ENCODE measurements at regions not wholly inside any gene's neighbourhood (a gene's known extent, or its start where the extent isn't known, plus 50 kb on each side); places are given as distances from the start of the nearest gene placed in this dataset.

DNA sequence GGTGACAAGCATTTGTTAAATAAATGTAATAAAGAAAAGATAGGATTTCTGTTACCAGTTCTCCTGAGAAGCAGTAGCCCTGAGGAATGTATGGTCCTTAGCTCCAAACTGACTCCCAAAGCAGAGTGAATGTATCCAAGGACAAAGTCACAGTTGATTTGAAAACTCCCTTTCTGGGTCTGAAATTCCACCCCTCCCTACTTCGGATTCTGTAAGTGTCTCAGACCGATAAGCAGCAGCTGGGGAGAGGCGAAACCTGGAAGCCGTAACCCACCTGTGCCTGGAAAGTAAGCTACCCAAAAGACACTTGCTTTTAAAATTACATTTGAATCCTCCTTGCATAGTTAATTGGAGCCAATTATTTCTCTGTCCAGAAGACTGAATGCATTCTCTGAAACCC is 122.9 kb upstream of the FRMD4A start:
- H4K20me1 ChIP-seq (ENCODE audit: insufficient read depth): no peaks in the 10 kb centered on the region
- H3K4me3 ChIP-seq (IDR thresholded peaks at IDR 0.05; ENCODE audit: insufficient read depth, low read depth, low read length): no peak overlapping the region
- no peaks in the 10 kb centered on the region for H3K27me3 ChIP-seq (ENCODE audit: insufficient read depth, low read depth)
- no peak overlapping the region for H3K9ac ChIP-seq
- no peak overlapping the region for H2AFZ ChIP-seq (ENCODE audit: low read depth)
- no peaks in the 10 kb centered on the region for H3K79me2 ChIP-seq (ENCODE audit: insufficient read depth, low read depth)
- no peak overlapping the region for H3K27ac ChIP-seq
- no peaks in the 10 kb centered on the region for H3K4me1 ChIP-seq (ENCODE audit: low read depth, poor library complexity, severe bottlenecking)
- no peaks in the 10 kb centered on the region for H3K36me3 ChIP-seq (ENCODE audit: insufficient read depth)
- H3K4me2 ChIP-seq: no peak overlapping the region
- TF ChIP-seq, protein P1, sequence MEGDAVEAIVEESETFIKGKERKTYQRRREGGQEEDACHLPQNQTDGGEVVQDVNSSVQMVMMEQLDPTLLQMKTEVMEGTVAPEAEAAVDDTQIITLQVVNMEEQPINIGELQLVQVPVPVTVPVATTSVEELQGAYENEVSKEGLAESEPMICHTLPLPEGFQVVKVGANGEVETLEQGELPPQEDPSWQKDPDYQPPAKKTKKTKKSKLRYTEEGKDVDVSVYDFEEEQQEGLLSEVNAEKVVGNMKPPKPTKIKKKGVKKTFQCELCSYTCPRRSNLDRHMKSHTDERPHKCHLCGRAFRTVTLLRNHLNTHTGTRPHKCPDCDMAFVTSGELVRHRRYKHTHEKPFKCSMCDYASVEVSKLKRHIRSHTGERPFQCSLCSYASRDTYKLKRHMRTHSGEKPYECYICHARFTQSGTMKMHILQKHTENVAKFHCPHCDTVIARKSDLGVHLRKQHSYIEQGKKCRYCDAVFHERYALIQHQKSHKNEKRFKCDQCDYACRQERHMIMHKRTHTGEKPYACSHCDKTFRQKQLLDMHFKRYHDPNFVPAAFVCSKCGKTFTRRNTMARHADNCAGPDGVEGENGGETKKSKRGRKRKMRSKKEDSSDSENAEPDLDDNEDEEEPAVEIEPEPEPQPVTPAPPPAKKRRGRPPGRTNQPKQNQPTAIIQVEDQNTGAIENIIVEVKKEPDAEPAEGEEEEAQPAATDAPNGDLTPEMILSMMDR (conservative IDR thresholded peaks at IDR 0.05; ENCODE audit: low read depth, low read length): no peak

DNA sequence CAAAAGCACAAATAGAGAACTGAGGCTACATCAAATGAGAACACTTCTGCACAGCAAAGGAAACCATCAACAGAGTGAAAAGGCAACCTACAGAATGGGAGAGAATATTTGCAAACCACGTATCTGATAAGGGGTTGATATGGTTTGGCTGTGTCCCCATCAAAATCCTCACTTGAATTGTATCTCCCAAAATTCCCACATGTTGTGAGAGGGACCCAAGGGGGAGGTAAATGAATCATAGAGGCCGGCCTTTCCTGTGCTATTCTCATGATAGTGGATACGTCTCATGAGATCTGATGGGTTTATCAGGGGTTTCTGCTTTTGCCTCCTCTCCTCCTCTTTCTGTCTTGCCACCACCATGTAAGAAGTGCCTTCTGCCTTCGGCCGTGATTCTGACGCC is 120.6 kb upstream of the FRMD4A start:
- H3K79me2 ChIP-seq (ENCODE audit: insufficient read depth, low read depth): no peaks in the 10 kb centered on the region
- H3K4me2 ChIP-seq: no peak overlapping the region
- H2AFZ ChIP-seq (ENCODE audit: low read depth): no peak overlapping the region
- H3K9ac ChIP-seq: no peak overlapping the region
- H3K4me1 ChIP-seq (ENCODE audit: low read depth, poor library complexity, severe bottlenecking): no peaks in the 10 kb centered on the region
- H3K36me3 ChIP-seq (ENCODE audit: insufficient read depth): no peaks in the 10 kb centered on the region
- no peaks in the 10 kb centered on the region for H3K27me3 ChIP-seq (ENCODE audit: insufficient read depth, low read depth)
- no peak overlapping the region for H3K4me3 ChIP-seq (IDR thresholded peaks at IDR 0.05; ENCODE audit: insufficient read depth, low read depth, low read length)
- TF ChIP-seq, protein P1 (conservative IDR thresholded peaks at IDR 0.05; ENCODE audit: low read depth, low read length): no peak
- no peaks in the 10 kb centered on the region for H4K20me1 ChIP-seq (ENCODE audit: insufficient read depth)
- no peak overlapping the region for H3K27ac ChIP-seq

DNA sequence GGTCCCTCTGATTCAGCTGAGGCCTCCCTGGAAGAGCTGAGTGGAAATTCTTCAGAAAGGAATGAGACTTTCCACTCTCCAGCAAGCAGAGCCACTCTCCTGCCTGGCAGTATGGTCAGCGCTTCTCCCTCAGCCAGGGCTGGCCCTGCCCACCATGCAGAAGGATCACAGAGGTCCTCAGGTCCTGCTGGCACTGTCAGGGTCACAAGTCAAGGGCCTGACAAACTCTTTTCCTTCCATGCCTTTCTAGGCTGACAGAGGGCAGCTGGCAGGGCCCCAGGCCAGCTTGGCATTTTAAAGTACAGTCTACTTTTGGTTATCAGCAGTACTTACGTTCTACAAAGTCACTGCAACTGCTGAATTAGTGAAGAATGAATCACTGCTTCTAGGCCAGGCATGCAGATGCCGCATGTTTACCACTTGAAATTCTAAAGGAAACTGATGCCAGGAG is 119.3 kb upstream of the FRMD4A start:
- Histone ChIP-seq H3K4me3 (IDR thresholded peaks at IDR 0.05; ENCODE audit: insufficient read depth, low read depth, low read length) (no peak overlapping the region), H3K4me2 (no peak overlapping the region), H3K27me3 (ENCODE audit: insufficient read depth, low read depth) (no peaks in the 10 kb centered on the region), H4K20me1 (ENCODE audit: insufficient read depth) (no peaks in the 10 kb centered on the region), H2AFZ (ENCODE audit: low read depth) (no peak overlapping the region), H3K27ac (no peak overlapping the region), H3K36me3 (ENCODE audit: insufficient read depth) (no peaks in the 10 kb centered on the region), H3K79me2 (ENCODE audit: insufficient read depth, low read depth) (no peaks in the 10 kb centered on the region), H3K9ac (no peak overlapping the region), H3K4me1 (ENCODE audit: low read depth, poor library complexity, severe bottlenecking) (no peaks in the 10 kb centered on the region)
- TF ChIP-seq, protein P1 (conservative IDR thresholded peaks at IDR 0.05; ENCODE audit: low read depth, low read length): no peak

DNA sequence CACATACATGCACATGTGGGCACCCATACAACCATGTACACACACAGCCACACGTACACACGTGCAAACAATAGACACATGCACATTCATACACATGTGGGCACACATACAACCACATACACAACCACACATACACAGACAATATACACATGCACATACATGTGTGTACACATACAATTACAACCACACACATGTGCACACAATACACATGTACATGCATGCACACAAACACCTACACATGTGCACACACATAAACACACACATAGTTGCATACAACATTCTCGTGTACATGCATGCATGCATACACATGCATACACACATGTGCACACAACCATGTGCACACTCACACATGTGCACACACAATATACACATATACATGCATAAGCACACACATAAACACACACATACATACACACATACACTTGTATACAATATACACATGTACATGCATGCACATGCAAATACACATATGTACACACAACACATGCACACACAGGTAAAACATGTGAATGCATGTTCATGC is 118.6 kb upstream of the FRMD4A start:
- Histone ChIP-seq H3K4me1 (ENCODE audit: low read depth, poor library complexity, severe bottlenecking) (no peaks in the 10 kb centered on the region), H3K4me3 (IDR thresholded peaks at IDR 0.05; ENCODE audit: insufficient read depth, low read depth, low read length) (no peak overlapping the region), H3K27me3 (ENCODE audit: insufficient read depth, low read depth) (no peaks in the 10 kb centered on the region), H3K36me3 (ENCODE audit: insufficient read depth) (no peaks in the 10 kb centered on the region), H2AFZ (ENCODE audit: low read depth) (no peak overlapping the region), H3K27ac (no peak overlapping the region), H3K9ac (no peak overlapping the region), H4K20me1 (ENCODE audit: insufficient read depth) (no peaks in the 10 kb centered on the region), H3K79me2 (ENCODE audit: insufficient read depth, low read depth) (no peaks in the 10 kb centered on the region), H3K4me2 (no peak overlapping the region)
- TF ChIP-seq, protein P1 (conservative IDR thresholded peaks at IDR 0.05; ENCODE audit: low read depth, low read length): no peak

Data from KMS-11 (cell line).